HG03457 (cell line): ENCODE measurements at regions not wholly inside any gene's neighbourhood (a gene's known extent, or its start where the extent isn't known, plus 50 kb on each side); places are given as distances from the start of the nearest gene placed in this dataset.
"Not testable (repeated sequence)": the region's sequence is repeated elsewhere in the genome, so short reads cannot be mapped to it uniquely, and the experiment has no call there.

Source experiments
- ATAC-seq: cut with Tn5 transposase; IDR thresholded peaks from one replicate; pipeline ENCODE4 v1.9.1; 2021; ENCODE audit warnings: moderate number of reproducible peaks; ENCODE audit not compliant: unreplicated experiment

GRCh38 chr3:158026236-158026635 lies 80.0 kb downstream of the SHOX2 start:
- no peak for ATAC-seq

GRCh38 chr3:158019897-158020296 lies 86.3 kb downstream of the SHOX2 start:
- ATAC-seq: not testable (repeated sequence)

- ATAC-seq: no peak
These were observed 87.8 kb downstream of the SHOX2 start for GRCh38 chr3:158018462-158018861.

- ATAC-seq: no peak
These were observed 93.3 kb downstream of the SHOX2 start for GRCh38 chr3:158012901-158013300.

GRCh38 chr3:158005391-158006100 lies 100.7 kb downstream of the SHOX2 start:
- no peak for ATAC-seq

GRCh38 chr3:157999246-157999645 lies 107.0 kb downstream of the SHOX2 start:
- no peak for ATAC-seq

- no peak for ATAC-seq
These were observed 123.9 kb downstream of the SHOX2 start for GRCh38 chr3:157982359-157982758.

- ATAC-seq: no peak
These were observed 124.4 kb downstream of the SHOX2 start for GRCh38 chr3:157981819-157982218.

- no peak for ATAC-seq
These were observed 127.2 kb downstream of the SHOX2 start for GRCh38 chr3:157979022-157979421.

- no peak for ATAC-seq
These were observed 144.6 kb downstream of the SHOX2 start for GRCh38 chr3:157961665-157962064.

GRCh38 chr3:157958457-157958856 lies 147.8 kb downstream of the SHOX2 start:
- ATAC-seq: no peak

- ATAC-seq: no peak
These were observed 149.4 kb downstream of the SHOX2 start for GRCh38 chr3:157956850-157957249.

- ATAC-seq: no peak
These were observed 150.0 kb downstream of the SHOX2 start for GRCh38 chr3:157956176-157956575.

- no peak for ATAC-seq
These were observed 152.7 kb downstream of the SHOX2 start for GRCh38 chr3:157953565-157953964.

- ATAC-seq: no peak
These were observed 157.4 kb downstream of the SHOX2 start for GRCh38 chr3:157948605-157949383.

- ATAC-seq: no peak
These were observed 167.1 kb downstream of the SHOX2 start for GRCh38 chr3:157939166-157939565.

- no peak for ATAC-seq
These were observed 168.0 kb downstream of the SHOX2 start for GRCh38 chr3:157938154-157938779.

- ATAC-seq: no peak
These were observed 174.7 kb downstream of the SHOX2 start for GRCh38 chr3:157931517-157931916.

GRCh38 chr3:157930000-157930780 lies 176.0 kb downstream of the SHOX2 start:
- ATAC-seq: no peak

GRCh38 chr3:157926822-157927221 lies 179.4 kb downstream of the SHOX2 start:
- no peak for ATAC-seq

- ATAC-seq: no peak
These were observed 183.6 kb downstream of the SHOX2 start for GRCh38 chr3:157922614-157923013.
